NCI-H446 (cell line): ENCODE measurements at regions not wholly inside any gene's neighbourhood (a gene's known extent, or its start where the extent isn't known, plus 50 kb on each side); places are given as distances from the start of the nearest gene placed in this dataset.

ENCODE experiments used
- DNase-seq, 2 experiments: peaks; one replicate each; lab custom pipeline; 2025; lab: John Stamatoyannopoulos, UW

DNA sequence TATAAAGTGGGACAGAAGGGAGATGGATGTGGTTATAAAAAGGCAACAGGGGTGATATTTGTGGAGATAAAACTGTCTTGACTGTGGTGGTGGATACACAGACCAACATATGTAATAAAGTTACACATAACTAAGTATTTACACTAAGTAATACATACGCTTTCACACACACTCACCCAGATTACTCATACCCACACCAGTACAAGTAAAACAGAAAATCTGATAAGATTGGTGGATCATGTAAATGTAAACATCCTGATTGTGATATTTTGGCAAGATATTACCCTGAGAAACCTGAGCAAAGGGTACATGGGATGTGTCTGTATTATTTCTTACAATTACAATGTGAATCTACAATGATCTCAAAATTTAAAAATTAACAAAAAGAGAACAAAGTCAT lies 53.3 kb upstream of the SLIT3 start:
- DNase-seq = no peak

DNA sequence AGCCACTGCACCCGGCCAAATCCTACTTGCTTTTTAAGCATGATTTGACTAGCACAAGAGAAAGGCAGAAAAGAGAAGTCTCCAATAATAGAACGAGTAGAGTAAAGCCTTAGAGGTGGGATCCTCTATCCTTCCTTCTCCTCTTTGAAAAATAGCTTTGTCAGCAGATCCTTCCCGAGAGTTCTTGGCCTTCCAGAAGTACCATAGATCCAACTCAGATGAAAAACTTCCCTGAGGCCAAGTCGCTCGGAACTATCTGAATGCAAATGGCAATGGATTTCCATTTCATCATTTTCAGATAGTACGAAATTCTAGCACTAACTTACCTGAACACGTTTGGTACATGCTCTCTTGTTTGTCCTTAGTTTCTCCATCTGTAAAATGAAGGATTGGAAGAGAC lies 52.0 kb upstream of the SLIT3 start:
- DNase-seq = no peak

DNA sequence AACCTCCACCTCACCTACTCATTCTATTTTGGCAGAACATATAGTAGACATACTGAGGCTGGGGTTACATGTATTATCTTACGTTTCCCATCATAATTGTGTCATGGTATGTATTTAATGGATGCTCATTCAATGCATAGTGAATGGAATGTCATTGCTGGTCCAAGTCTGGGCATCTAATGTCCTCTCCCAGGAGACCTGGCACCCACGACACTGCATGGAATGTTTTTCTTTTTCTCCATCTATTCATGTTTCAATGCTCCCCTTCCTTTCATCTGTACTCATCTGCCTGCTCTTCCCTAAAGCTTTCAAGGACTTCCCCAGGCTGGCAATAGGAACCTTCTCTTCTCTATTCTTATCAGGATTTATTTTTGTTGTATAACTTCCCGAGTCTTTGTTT lies 50.8 kb upstream of the SLIT3 start:
- no peak for DNase-seq

DNA sequence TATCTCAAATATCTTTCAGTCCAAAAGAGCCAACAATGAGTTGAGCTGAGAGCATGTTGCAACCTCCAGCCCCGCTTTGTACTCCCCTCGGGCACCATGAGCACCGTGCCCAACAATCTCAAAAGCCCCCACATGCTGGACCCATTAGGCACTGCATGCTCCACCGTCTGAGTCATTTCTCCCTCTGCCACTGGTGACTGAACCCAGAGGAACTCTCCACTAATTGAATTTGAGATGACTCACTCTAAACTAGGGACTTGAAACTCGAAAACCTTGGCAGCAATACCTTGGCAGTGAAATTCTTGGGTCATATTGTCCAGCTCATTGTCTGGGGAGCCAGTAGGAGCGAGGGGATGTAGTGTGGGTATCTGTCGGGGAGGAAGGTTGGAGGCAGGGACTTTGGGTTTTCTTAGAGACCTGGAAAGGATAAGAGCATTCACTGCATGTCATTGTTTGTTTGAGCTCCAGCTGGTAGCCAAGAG lies 49.9 kb upstream of the SLIT3 start:
- peak in 1 of 2 experiments; percentile 4 for DNase-seq
